ENCODE measurements at regions not wholly inside any gene's neighbourhood (a gene's known extent, or its start where the extent isn't known, plus 50 kb on each side); places are given as distances from the start of the nearest gene placed in this dataset.

- no peak for TF ChIP-seq ZNF462 (CRISPR knock-in tag; IDR thresholded peaks at IDR 0.05)
- TF ChIP-seq CREB1 (CRISPR knock-in tag; IDR thresholded peaks at IDR 0.05; ENCODE audit: low read depth), result no peak
- TF ChIP-seq ETS1 (IDR thresholded peaks at IDR 0.05), result no peak
- TF ChIP-seq EZH2 (IDR thresholded peaks at IDR 0.05; ENCODE audit: low read depth, unreplicated experiment), result no peak
- no peak for TF ChIP-seq ZNF331 (CRISPR knock-in tag; IDR thresholded peaks at IDR 0.05; ENCODE audit: low read depth)
- no peak for TF ChIP-seq JUNB (IDR thresholded peaks at IDR 0.05; ENCODE audit: unreplicated experiment)
Observed at GRCh38 chr4:43564591-43564990, 672.1 kb downstream of the GRXCR1 start (continued).

GRCh38 chr4:43567644-43568043, 675.1 kb downstream of the GRXCR1 start:
- Histone ChIP-seq H3K79me2 (replicated peaks; ENCODE audit: insufficient read depth) (no peaks in the 10 kb centered on the region), H2AFZ (no peak overlapping the region), H3K4me3 (no peak overlapping the region), H3K9me2 (ENCODE audit: insufficient read depth) (no peaks in the 10 kb centered on the region), H3F3A (replicated peaks; ENCODE audit: low read depth) (no peaks in the 10 kb centered on the region), H3K4me2 (no peak overlapping the region), H3K27me3 (ENCODE audit: insufficient read depth) (no peaks in the 10 kb centered on the region), H3K4me1 (ENCODE audit: insufficient read depth) (no peaks in the 10 kb centered on the region), H4K20me1 (replicated peaks; ENCODE audit: insufficient read depth) (no peaks in the 10 kb centered on the region), H3K27ac (ENCODE audit: low read depth) (no peak overlapping the region), H3K36me3 (ENCODE audit: insufficient read depth) (no peaks in the 10 kb centered on the region)
- TF ChIP-seq ZNF331 (CRISPR knock-in tag; IDR thresholded peaks at IDR 0.05; ENCODE audit: low read depth), result no peak
- TF ChIP-seq ZNF114 (CRISPR knock-in tag; IDR thresholded peaks at IDR 0.05), result no peak
- no peak for TF ChIP-seq EZH2phosphoT487 (IDR thresholded peaks at IDR 0.05; ENCODE audit: unreplicated experiment)
- TF ChIP-seq ZNF462 (CRISPR knock-in tag; IDR thresholded peaks at IDR 0.05), result no peak
- no peak for TF ChIP-seq NANOG (IDR thresholded peaks at IDR 0.05; ENCODE audit: borderline replicate concordance)
- DNase-seq (ENCODE audit: low spot score) (no peak), ATAC-seq (no peak)
- H3K36me3 Mint-ChIP-seq (ENCODE audit: low read depth), result no peaks in the 10 kb centered on the region
- H3K27ac Mint-ChIP-seq, result no peak overlapping the region
- H3K27me3 Mint-ChIP-seq (ENCODE audit: insufficient read depth, low read depth, poor library complexity), result no peaks in the 10 kb centered on the region
- no peak overlapping the region for H3K4me3 Mint-ChIP-seq
- H3K4me1 Mint-ChIP-seq, result no peaks in the 10 kb centered on the region
- no peaks in the 10 kb centered on the region for H3K9me3 Mint-ChIP-seq

Data from GM23338 (cell line).